IMR-90 (cell line): ENCODE measurements at regions not wholly inside any gene's neighbourhood (a gene's known extent, or its start where the extent isn't known, plus 50 kb on each side); places are given as distances from the start of the nearest gene placed in this dataset.

Source experiments
- ATAC-seq: fragments of 200-7000 bp; cut with Tn5 transposase; 2 replicates; pipeline ENCODE4 v1.9.1; 2020; ENCODE audit warnings: low read depth, mild to moderate bottlenecking, moderate library complexity
- BruUV-seq: library from RNA; stranded (reverse); fragments of 400-500 nt; replicated peaks from 2 replicates; lab custom pipeline; 2021; lab: Mats Ljungman, UMichigan
- CTCF ChIA-PET: fragments of 300-600 bp; formaldehyde crosslinking; extraction: SDS; loops from one replicate; lab custom pipeline; 2021; ENCODE audit warnings: antibody characterized with exemption; lab: Yijun Ruan, JAX
- POLR2A ChIA-PET: fragments of 300-600 bp; sonication (Branson Sonifier 250); formaldehyde crosslinking; loops from one replicate; lab custom pipeline; 2022; ENCODE audit warnings: antibody characterized with exemption; ENCODE audit not compliant: unreplicated experiment; lab: Charles Lee
- DNase-seq: peaks from one replicate; pipeline ENCODE4 v3.0.0; 2013
- H2AFZ ChIP-seq: replicated peaks from 2 replicates; pipeline ENCODE3; 2013; ENCODE audit warnings: low read length, mild to moderate bottlenecking; ENCODE audit not compliant: poor library complexity
- H2AK5ac ChIP-seq: 2 replicates; pipeline ENCODE4 v1.6.1; 2013; ENCODE audit warnings: low read depth, low read length, inconsistent platforms
- H2AK9ac ChIP-seq: replicated peaks from 2 replicates; pipeline ENCODE3; 2013; ENCODE audit warnings: mild to moderate bottlenecking, low read depth, low read length, moderate library complexity; ENCODE audit not compliant: poor library complexity
- H2BK120ac ChIP-seq: 2 replicates; pipeline ENCODE4 v1.6.1; 2013; ENCODE audit warnings: low read depth, low read length, inconsistent platforms
- H2BK15ac ChIP-seq: 3 replicates; pipeline ENCODE4 v1.6.1; 2013; ENCODE audit warnings: low read depth, low read length, inconsistent platforms
- H2BK20ac ChIP-seq: 2 replicates; pipeline ENCODE4 v1.6.1; 2013; ENCODE audit warnings: low read depth, mild to moderate bottlenecking, inconsistent platforms, low read length, moderate library complexity
- H2BK5ac ChIP-seq: 2 replicates; pipeline ENCODE4 v1.6.1; 2013; ENCODE audit warnings: mild to moderate bottlenecking, low read depth, low read length, inconsistent platforms; ENCODE audit not compliant: poor library complexity, severe bottlenecking
- H3K14ac ChIP-seq: replicated peaks from 2 replicates; pipeline ENCODE4 v1.6.1; 2013; ENCODE audit warnings: low read depth, low read length, inconsistent platforms
- H3K18ac ChIP-seq: 2 replicates; pipeline ENCODE4 v1.6.1; 2013; ENCODE audit warnings: low read depth, low read length, control low read depth
- H3K23ac ChIP-seq: 2 replicates; pipeline ENCODE4 v1.6.1; 2013; ENCODE audit warnings: low read depth, low read length, inconsistent platforms
- H3K27ac ChIP-seq: 2 replicates; pipeline ENCODE4 v1.5.1; 2013; ENCODE audit warnings: mild to moderate bottlenecking, control low read depth, low read length; ENCODE audit not compliant: insufficient read depth
- H3K27me3 ChIP-seq: 2 replicates; pipeline ENCODE4 v1.6.1; 2013; ENCODE audit warnings: low read length; ENCODE audit not compliant: control insufficient read depth, insufficient read depth
- H3K36me3 ChIP-seq: 2 replicates; pipeline ENCODE4 v1.6.1; 2013; ENCODE audit warnings: low read length, mixed read lengths; ENCODE audit not compliant: control insufficient read depth, insufficient read depth
- H3K4ac ChIP-seq: 2 replicates; pipeline ENCODE4 v1.6.1; 2013; ENCODE audit warnings: low read depth, low read length, inconsistent platforms
- H3K4me1 ChIP-seq: 2 replicates; pipeline ENCODE4 v1.6.1; 2013; ENCODE audit warnings: low read length, mixed read lengths; ENCODE audit not compliant: control insufficient read depth, insufficient read depth
- H3K4me2 ChIP-seq: 2 replicates; pipeline ENCODE4 v1.6.1; 2013; ENCODE audit warnings: low read depth, mild to moderate bottlenecking, control low read depth, low read length, moderate library complexity
- H3K4me3 ChIP-seq: 2 replicates; pipeline ENCODE4 v1.5.1; 2013; ENCODE audit warnings: low read depth, mild to moderate bottlenecking, control low read depth, low read length, moderate library complexity; ENCODE audit not compliant: insufficient read depth
- H3K56ac ChIP-seq: 2 replicates; pipeline ENCODE4 v1.6.1; 2013; ENCODE audit warnings: low read length, inconsistent platforms; ENCODE audit not compliant: insufficient read depth; ENCODE audit errors: extremely low read depth
- H3K79me1 ChIP-seq, 2 experiments: 2 replicates each; pipeline ENCODE4 v1.6.1; 2013; ENCODE audit warnings: low read length in 2 of 2, inconsistent platforms in 1 of 2, low read depth in 1 of 2
- H3K9ac ChIP-seq: 2 replicates; pipeline ENCODE4 v1.6.1; 2013; ENCODE audit warnings: low read depth, low read length, control low read depth
- H3K9me1 ChIP-seq: 2 replicates; pipeline ENCODE4 v1.6.1; 2013; ENCODE audit warnings: low read length, inconsistent platforms; ENCODE audit not compliant: insufficient read depth
- H3K9me3 ChIP-seq: 2 replicates; pipeline ENCODE4 v1.6.1; 2013; ENCODE audit warnings: low read length; ENCODE audit not compliant: control insufficient read depth, insufficient read depth
- H4K20me1 ChIP-seq: 2 replicates; pipeline ENCODE4 v1.6.1; 2013; ENCODE audit warnings: low read length, inconsistent platforms; ENCODE audit not compliant: insufficient read depth
- H4K5ac ChIP-seq: 2 replicates; pipeline ENCODE4 v1.6.1; 2013; ENCODE audit warnings: mild to moderate bottlenecking, low read depth, low read length, control low read depth
- H4K8ac ChIP-seq, 2 experiments: 2 replicates each; pipeline ENCODE4 v1.6.1; 2013; ENCODE audit warnings: low read depth in 2 of 2, low read length in 2 of 2, control low read depth in 1 of 2, inconsistent platforms in 1 of 2
- H4K91ac ChIP-seq: 2 replicates; pipeline ENCODE4 v1.6.1; 2013; ENCODE audit warnings: low read depth, low read length, inconsistent platforms; ENCODE audit not compliant: insufficient read depth
- BHLHE40 ChIP-seq: fragments of 150-350 bp; IDR thresholded peaks from 2 replicates; pipeline ENCODE4 v1.6.1; 2016; ENCODE audit warnings: mild to moderate bottlenecking, low read depth, low read length
- CEBPB ChIP-seq: IDR thresholded peaks from 2 replicates; pipeline ENCODE4 v1.6.1; 2012; ENCODE audit warnings: low read depth, low read length, improper control_type of control experiment
- CHD1 ChIP-seq: IDR thresholded peaks from 2 replicates; pipeline ENCODE4 v1.6.1; 2012; ENCODE audit warnings: low read depth, low read length, improper control_type of control experiment
- FOS ChIP-seq: fragments of 150-350 bp; IDR thresholded peaks from 2 replicates; pipeline ENCODE4 v1.6.1; 2016; ENCODE audit warnings: low read depth, low read length
- MAFK ChIP-seq: IDR thresholded peaks from 2 replicates; pipeline ENCODE4 v1.6.1; 2012; ENCODE audit warnings: low read depth, low read length, improper control_type of control experiment
- MAZ ChIP-seq: IDR thresholded peaks from 2 replicates; pipeline ENCODE4 v1.6.1; 2012; ENCODE audit warnings: low read depth, mild to moderate bottlenecking, low read length, improper control_type of control experiment, moderate library complexity, borderline replicate concordance
- MXI1 ChIP-seq: IDR thresholded peaks from 2 replicates; pipeline ENCODE4 v1.6.1; 2012; ENCODE audit warnings: low read depth, mild to moderate bottlenecking, low read length, moderate library complexity, borderline replicate concordance
- NFE2L2 ChIP-seq: fragments of 150-350 bp; IDR thresholded peaks from 2 replicates; pipeline ENCODE4 v1.6.1; 2016; ENCODE audit warnings: low read depth, mild to moderate bottlenecking, low read length
- POLR2A ChIP-seq: IDR thresholded peaks from 2 replicates; pipeline ENCODE4 v1.6.1; 2012; ENCODE audit warnings: mild to moderate bottlenecking, low read depth, low read length
- RAD21 ChIP-seq: IDR thresholded peaks from 2 replicates; pipeline ENCODE4 v1.6.1; 2012; ENCODE audit warnings: low read length, improper control_type of control experiment
- RCOR1 ChIP-seq: IDR thresholded peaks from 2 replicates; pipeline ENCODE4 v1.6.1; 2012; ENCODE audit warnings: mild to moderate bottlenecking, low read length, improper control_type of control experiment; ENCODE audit not compliant: insufficient replicate concordance
- RFX5 ChIP-seq: IDR thresholded peaks from 2 replicates; pipeline ENCODE4 v1.8.0; 2012; ENCODE audit warnings: low read depth, mild to moderate bottlenecking, low read length, moderate library complexity
- SMC3 ChIP-seq: fragments of 150-350 bp; IDR thresholded peaks from 2 replicates; pipeline ENCODE4 v1.6.1; 2016; ENCODE audit warnings: low read depth, mild to moderate bottlenecking, antibody characterized with exemption, low read length, moderate library complexity
- dilution Hi-C: fragments of 300-500 bp; cut with HindIII; formaldehyde crosslinking; loops from one replicate; pipeline ENCODE4 v1.14.3; 2018; ENCODE audit warnings: low sequenced_read_pairs; ENCODE audit not compliant: unreplicated experiment
- in situ Hi-C: fragments of 300-500 bp; cut with MboI; formaldehyde crosslinking; loops from 3 replicates; pipeline ENCODE4 v1.14.3; 2019; ENCODE audit warnings: low sequenced_read_pairs, inconsistent platforms, mixed read lengths
- intact Hi-C: fragments of 100-400 bp; cut with micrococcal nuclease; formaldehyde crosslinking; loops from 2 replicates; pipeline ENCODE4 v1.10.0; 2022
- TF ChIP-seq, protein P1 (sequence below): conservative IDR thresholded peaks from 2 replicates; pipeline ENCODE4 v1.5.1; 2012; ENCODE audit warnings: mild to moderate bottlenecking, low read depth, low read length, improper control_type of control experiment
- TF ChIP-seq, protein P2 (sequence below): fragments of 150-350 bp; IDR thresholded peaks from 2 replicates; pipeline ENCODE4 v1.6.1; 2017; ENCODE audit warnings: mild to moderate bottlenecking, antibody characterized with exemption, low read length, low read depth
- TF ChIP-seq, protein P3 (sequence below): fragments of 150-350 bp; IDR thresholded peaks from 2 replicates; pipeline ENCODE4 v1.6.1; 2016; ENCODE audit warnings: low read depth, mild to moderate bottlenecking, low read length, moderate library complexity, borderline replicate concordance

GRCh38 chrX:95435198-95435597 is 1249.4 kb upstream of the DIAPH2 start:
- no peak overlapping the region for H3K9ac ChIP-seq
- H3K27ac ChIP-seq, result no peak overlapping the region
- TF ChIP-seq MAZ (no peak), RFX5 (no peak), MAFK (no peak), POLR2A (no peak), MXI1 (no peak), FOS (no peak), CEBPB (no peak), BHLHE40 (no peak), SMC3 (no peak), RAD21 (no peak), NFE2L2 (no peak), CHD1 (no peak), RCOR1 (no peak)
- TF ChIP-seq, protein P1, sequence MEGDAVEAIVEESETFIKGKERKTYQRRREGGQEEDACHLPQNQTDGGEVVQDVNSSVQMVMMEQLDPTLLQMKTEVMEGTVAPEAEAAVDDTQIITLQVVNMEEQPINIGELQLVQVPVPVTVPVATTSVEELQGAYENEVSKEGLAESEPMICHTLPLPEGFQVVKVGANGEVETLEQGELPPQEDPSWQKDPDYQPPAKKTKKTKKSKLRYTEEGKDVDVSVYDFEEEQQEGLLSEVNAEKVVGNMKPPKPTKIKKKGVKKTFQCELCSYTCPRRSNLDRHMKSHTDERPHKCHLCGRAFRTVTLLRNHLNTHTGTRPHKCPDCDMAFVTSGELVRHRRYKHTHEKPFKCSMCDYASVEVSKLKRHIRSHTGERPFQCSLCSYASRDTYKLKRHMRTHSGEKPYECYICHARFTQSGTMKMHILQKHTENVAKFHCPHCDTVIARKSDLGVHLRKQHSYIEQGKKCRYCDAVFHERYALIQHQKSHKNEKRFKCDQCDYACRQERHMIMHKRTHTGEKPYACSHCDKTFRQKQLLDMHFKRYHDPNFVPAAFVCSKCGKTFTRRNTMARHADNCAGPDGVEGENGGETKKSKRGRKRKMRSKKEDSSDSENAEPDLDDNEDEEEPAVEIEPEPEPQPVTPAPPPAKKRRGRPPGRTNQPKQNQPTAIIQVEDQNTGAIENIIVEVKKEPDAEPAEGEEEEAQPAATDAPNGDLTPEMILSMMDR, result no peak
- TF ChIP-seq, protein P2, sequence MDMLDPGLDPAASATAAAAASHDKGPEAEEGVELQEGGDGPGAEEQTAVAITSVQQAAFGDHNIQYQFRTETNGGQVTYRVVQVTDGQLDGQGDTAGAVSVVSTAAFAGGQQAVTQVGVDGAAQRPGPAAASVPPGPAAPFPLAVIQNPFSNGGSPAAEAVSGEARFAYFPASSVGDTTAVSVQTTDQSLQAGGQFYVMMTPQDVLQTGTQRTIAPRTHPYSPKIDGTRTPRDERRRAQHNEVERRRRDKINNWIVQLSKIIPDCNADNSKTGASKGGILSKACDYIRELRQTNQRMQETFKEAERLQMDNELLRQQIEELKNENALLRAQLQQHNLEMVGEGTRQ, result no peak
- TF ChIP-seq, protein P3, sequence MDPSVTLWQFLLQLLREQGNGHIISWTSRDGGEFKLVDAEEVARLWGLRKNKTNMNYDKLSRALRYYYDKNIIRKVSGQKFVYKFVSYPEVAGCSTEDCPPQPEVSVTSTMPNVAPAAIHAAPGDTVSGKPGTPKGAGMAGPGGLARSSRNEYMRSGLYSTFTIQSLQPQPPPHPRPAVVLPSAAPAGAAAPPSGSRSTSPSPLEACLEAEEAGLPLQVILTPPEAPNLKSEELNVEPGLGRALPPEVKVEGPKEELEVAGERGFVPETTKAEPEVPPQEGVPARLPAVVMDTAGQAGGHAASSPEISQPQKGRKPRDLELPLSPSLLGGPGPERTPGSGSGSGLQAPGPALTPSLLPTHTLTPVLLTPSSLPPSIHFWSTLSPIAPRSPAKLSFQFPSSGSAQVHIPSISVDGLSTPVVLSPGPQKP, result no peak
- CTCF ChIA-PET, result no interaction called here
- no peak overlapping the region for H3K23ac ChIP-seq
- H3K36me3 ChIP-seq, result no peaks in the 10 kb centered on the region
- H4K20me1 ChIP-seq, result no peaks in the 10 kb centered on the region
- in situ Hi-C loops (no loop called here), dilution Hi-C loops (no loop called here), intact Hi-C loops (no loop called here)
- no peak overlapping the region for H2BK5ac ChIP-seq
- H3K79me1 ChIP-seq, result no peaks in the 10 kb centered on the region
- no peak overlapping the region for H4K8ac ChIP-seq
- H2AFZ ChIP-seq, result no peak overlapping the region
- H3K9me3 ChIP-seq, result 0 out of 2 replicates have a peak, but pooled peaks cover 2% of the 10 kb centered on the region
- H3K4me2 ChIP-seq, result no peak overlapping the region
- no peaks in the 10 kb centered on the region for H3K27me3 ChIP-seq
- no peaks in the 10 kb centered on the region for H3K9me1 ChIP-seq
- no peak overlapping the region for H3K56ac ChIP-seq
- no peak overlapping the region for H3K18ac ChIP-seq
- ATAC-seq (no peak), DNase-seq (no peak)
- H3K14ac ChIP-seq, result no peak overlapping the region
- POLR2A ChIA-PET, result no interaction called here
- H3K4me3 ChIP-seq, result no peak overlapping the region
- H2BK20ac ChIP-seq, result no peak overlapping the region
- H2BK15ac ChIP-seq, result no peak overlapping the region
- H2AK9ac ChIP-seq, result no peak overlapping the region
- H4K91ac ChIP-seq, result no peak overlapping the region
- no peak overlapping the region for H4K5ac ChIP-seq
- no peaks in the 10 kb centered on the region for H3K4me1 ChIP-seq
- H3K4ac ChIP-seq, result no peak overlapping the region
- no peak overlapping the region for H2BK120ac ChIP-seq
- no peak overlapping the region for H2AK5ac ChIP-seq
- BruUV-seq, result no TSS peak
